NT2/D1 (cell line): ENCODE measurements at regions not wholly inside any gene's neighbourhood (a gene's known extent, or its start where the extent isn't known, plus 50 kb on each side); places are given as distances from the start of the nearest gene placed in this dataset.

ENCODE experiments used
- SUZ12 ChIP-seq: IDR thresholded peaks from 2 replicates; pipeline ENCODE4 v1.6.1; 2011; ENCODE audit not compliant: insufficient read length, insufficient read depth; ENCODE audit errors: extremely low read depth
- YY1 ChIP-seq: IDR thresholded peaks from 2 replicates; pipeline ENCODE4 v1.6.1; 2011; ENCODE audit not compliant: insufficient read length, insufficient read depth
- ZNF274 ChIP-seq: IDR thresholded peaks from 2 replicates; pipeline ENCODE4 v1.6.1; 2011; ENCODE audit warnings: mild to moderate bottlenecking, low read depth, low read length

DNA sequence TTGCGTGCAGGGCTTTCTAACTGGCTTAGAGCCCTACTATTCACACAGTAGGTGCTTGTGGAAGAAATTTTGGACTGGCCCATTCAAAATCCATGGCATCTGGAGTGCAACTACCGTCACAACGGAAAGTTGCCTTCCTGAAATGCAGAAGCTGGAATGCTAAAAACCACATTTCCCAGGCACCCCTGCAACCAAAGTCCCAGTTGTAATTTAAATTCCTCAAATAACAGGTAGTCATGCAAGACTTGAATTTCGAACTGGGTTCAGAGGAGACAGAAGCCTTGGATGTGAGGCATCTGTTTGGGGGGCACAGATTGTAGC lies 186.7 kb downstream of the TOMM20 start:
- TF ChIP-seq YY1 (no peak), SUZ12 (no peak), ZNF274 (no peak)
